ENCODE measurements at regions not wholly inside any gene's neighbourhood (a gene's known extent, or its start where the extent isn't known, plus 50 kb on each side); places are given as distances from the start of the nearest gene placed in this dataset.
"Not testable (repeated sequence)": the region's sequence is repeated elsewhere in the genome, so short reads cannot be mapped to it uniquely, and the experiment has no call there.

DNA sequence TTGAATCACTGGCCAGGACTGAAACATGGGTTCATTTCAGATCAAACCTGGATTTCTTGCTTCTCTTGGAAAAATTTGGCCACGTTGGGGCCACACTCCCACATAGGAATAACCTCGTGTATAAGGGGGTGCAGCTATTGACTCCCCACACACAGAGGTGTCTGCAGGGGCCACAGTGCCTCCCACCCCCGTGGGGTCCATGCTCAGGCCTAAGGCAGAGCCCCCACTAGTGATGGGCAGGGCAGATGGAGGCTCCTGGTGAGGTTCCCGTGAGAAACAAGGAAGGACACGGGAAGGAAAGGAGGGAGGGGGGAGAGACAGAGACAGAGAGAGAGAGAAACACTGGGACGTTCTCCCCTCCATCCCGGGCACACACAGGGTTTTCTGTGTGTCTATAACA lies 230.5 kb downstream of the ERMARD start:
- no peak for DNase-seq (ENCODE audit: low read depth in 2 of 2)

GRCh38 chr6:169981568-169981967 lies 230.1 kb downstream of the ERMARD start:
- DNase-seq (ENCODE audit: low read depth in 2 of 2): no peak

GRCh38 chr6:169980826-169981450 lies 229.5 kb downstream of the ERMARD start:
- no peak for DNase-seq (ENCODE audit: low read depth in 2 of 2)

DNA sequence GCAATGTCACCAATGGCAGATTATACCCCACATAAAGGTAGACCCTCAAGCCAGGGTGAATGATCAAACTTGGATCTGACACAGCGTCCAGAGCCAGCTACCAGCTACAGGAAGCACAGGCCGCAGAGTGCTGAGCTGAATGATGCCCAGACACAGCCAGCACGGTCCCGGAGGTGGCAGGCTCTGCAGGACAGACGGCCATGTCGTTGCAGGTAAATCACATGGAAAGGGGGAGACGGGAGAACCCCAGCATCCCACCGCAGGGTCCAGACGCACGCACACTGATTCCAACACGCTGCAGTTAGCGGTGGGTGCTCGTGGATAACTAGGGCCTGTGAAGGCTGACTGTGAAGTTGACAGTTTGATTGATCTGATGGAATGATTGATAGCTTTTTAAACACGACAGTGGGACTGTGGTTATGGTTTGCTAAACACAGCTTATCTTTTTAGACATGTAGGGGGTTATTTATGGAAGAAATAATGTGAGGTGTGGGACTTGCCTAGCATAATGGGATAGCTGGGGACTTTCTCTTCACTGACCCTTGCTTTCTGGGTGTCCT lies 228.5 kb downstream of the ERMARD start:
- no peak for DNase-seq (ENCODE audit: low read depth in 2 of 2)

- DNase-seq (ENCODE audit: low read depth in 2 of 2): no peak
These were observed 227.3 kb downstream of the ERMARD start for GRCh38 chr6:169978615-169979161.

- no peak for DNase-seq (ENCODE audit: low read depth in 2 of 2)
These were observed 226.2 kb downstream of the ERMARD start for GRCh38 chr6:169977434-169978265.

GRCh38 chr6:169976301-169977081 lies 225.1 kb downstream of the ERMARD start:
- DNase-seq (ENCODE audit: low read depth in 2 of 2): no peak

DNA sequence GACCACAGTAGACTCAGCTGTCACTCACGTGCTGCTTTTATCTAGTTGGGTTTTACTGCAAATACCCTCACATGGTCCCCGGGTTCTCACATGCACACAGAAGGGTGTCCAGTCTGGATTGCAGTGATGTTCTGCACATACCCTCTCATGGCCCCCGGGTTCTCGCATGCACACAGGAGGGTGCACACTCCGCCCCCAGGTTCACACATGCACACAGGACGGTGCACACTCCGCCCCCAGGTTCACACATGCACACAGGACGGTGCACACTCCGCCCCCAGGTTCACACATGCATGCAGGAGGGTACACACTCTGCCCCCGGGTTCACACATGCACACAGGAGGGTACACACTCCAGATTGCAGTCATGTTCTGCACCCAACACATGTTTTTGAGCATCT lies 224.3 kb downstream of the ERMARD start:
- DNase-seq (ENCODE audit: low read depth in 2 of 2): no peak

DNA sequence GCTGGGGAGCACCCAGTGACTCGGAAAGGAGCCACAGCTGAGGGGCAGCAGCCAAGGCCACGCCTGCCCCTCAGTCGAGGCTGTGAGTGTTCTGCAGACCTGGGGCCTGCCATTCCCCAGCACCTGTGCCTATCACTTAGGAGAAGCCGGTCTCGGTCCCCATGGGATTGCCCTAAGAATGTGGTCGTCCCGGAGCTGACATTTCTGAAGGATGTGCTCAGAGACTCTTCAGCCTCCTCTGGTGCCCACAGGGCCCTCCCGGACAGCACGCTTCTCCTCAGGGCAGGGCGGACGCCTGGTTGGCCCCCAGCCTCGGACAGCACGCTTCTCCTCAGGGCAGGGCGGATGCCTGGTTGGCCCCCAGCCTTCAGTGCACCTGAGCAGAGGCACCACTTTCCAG lies 223.9 kb downstream of the ERMARD start:
- DNase-seq (ENCODE audit: low read depth in 2 of 2): no peak

DNA sequence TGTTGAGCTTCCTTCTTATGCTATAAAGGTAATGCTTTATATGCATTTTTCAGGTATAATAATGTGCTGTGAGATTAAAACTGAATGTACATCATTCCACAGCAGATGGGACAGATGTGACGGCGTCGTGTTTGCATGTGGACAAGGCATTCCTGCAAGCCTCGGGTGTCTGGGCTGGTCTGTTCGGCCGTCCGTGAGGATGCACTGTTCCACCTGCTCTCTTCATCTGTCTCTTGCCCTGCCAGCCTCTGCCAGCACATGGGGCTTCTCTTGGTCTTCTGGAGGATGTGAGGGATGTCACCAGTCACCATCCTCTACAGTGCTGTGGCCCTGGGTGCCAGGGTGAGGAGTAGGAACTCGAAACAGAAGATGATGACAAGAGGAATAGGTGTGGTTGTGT lies 223.2 kb downstream of the ERMARD start:
- DNase-seq (ENCODE audit: low read depth in 2 of 2): no peak

GRCh38 chr6:169973588-169974467 lies 222.4 kb downstream of the ERMARD start:
- not testable (repeated sequence) for DNase-seq (ENCODE audit: low read depth in 2 of 2)

DNA sequence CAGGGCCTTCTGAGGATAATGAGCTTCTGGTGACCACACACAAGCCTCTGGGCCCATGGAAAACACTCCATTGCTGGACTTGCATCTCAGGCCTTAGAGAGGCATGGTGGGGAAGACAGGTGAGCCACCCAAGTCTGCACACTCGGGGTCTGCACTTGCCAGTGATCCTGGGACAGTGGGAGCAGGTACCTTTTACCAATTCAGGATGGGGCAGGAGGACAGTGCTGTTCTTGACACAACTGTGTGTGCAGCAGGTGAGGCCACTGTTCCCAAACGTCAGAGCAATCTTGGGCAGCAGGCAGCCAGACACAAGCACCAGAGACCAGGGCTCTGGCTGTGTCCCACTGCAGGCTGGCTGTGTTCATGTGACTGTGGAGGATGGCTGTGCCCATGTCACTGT lies 221.3 kb downstream of the ERMARD start:
- DNase-seq (ENCODE audit: low read depth in 2 of 2): no peak

DNA sequence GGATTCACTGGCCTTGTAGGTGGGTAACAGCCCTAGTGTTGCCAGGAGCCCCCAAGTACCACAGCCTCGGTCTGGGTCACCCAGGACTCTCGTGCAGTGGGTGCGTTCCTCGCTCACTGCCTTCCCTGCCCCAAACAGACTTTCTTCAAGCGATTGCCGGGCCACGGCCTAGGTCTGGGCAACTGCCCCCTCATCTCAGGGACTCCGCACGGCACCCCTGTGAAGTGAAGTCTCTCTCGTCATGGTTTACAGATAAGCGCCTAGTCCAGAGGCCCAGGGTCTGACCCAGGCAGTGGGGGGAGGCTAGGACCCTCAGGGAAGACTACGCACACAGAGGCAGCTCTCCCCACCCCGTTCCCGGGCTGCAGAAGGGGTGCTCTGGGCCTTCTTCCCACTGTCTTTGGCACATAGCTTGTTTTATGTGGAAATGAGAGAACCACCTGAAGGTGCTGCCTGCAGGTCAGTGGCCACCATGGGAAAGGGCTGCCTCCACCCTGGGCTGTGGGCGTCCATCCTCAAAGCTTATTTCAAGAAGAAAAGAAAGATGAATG lies 220.8 kb downstream of the ERMARD start:
- DNase-seq (ENCODE audit: low read depth in 2 of 2): no peak

DNA sequence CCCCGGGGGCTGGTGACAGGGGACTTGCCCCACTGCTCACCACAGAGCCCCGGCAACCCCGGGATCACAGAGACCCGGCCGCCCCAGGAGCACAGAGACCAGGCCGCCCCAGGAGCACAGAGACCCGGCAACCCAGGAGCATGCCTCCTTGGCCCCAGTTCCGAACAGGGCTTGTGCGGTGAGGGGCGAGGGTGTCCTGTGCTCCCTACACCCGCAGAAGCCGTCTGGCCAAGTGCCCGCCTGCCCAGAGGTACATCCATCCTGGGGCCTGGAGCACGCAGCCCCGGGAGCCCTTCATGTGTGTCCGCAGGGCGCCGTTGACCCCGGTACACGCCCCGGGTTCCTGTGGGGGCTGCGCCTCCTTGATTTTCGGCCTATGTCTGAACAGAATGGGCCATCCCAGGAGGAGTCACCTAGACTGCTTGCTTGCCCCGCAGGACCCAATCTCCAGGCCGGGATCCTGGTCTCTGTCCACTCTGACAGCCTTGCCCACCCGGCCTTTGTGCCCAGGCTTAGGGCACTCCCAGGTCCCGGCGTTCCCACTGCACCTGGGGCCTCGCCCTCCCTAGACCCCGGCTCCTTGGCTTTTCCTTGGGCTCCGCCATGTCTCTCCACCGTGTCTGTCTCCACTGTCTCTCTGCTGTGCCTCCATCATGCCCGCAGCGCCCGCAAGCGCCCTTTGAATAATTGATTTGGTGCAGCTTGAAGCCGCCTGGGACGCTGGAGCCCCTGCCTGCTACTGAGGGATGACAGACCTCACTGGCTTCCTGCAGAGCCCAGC lies 219.8 kb downstream of the ERMARD start:
- no peak for DNase-seq (ENCODE audit: low read depth in 2 of 2)

- DNase-seq (ENCODE audit: low read depth in 2 of 2): no peak
These were observed 219.0 kb downstream of the ERMARD start for GRCh38 chr6:169970306-169970988.

- no peak for DNase-seq (ENCODE audit: low read depth in 2 of 2)
These were observed 218.1 kb downstream of the ERMARD start for GRCh38 chr6:169969372-169970099.

- no peak for DNase-seq (ENCODE audit: low read depth in 2 of 2)
These were observed 217.3 kb downstream of the ERMARD start for GRCh38 chr6:169968541-169969270.

- DNase-seq (ENCODE audit: low read depth in 2 of 2): no peak
These were observed 216.3 kb downstream of the ERMARD start for GRCh38 chr6:169967687-169968086.

All from stimulated activated CD4-positive, alpha-beta T cell treated with anti-CD3 and anti-CD28 coated beads, Interleukin-1b, Interleukin-23, amount 100 ng/mL, for 1 hour (primary cell).